SH-SY5Y (cell line): ENCODE measurements at regions not wholly inside any gene's neighbourhood (a gene's known extent, or its start where the extent isn't known, plus 50 kb on each side); places are given as distances from the start of the nearest gene placed in this dataset.

ENCODE experiments used
- GATA2 ChIP-seq: IDR thresholded peaks from 2 replicates; pipeline ENCODE4 v1.6.1; 2011; ENCODE audit warnings: mild to moderate bottlenecking, low read depth, low read length
- GATA3 ChIP-seq: IDR thresholded peaks from 2 replicates; pipeline ENCODE4 v1.6.1; 2011; ENCODE audit warnings: low read depth, mild to moderate bottlenecking, low read length, moderate library complexity

- no peak for TF ChIP-seq GATA3
- no peak for TF ChIP-seq GATA2
Observed at GRCh38 chr2:234267534-234267933, 217.0 kb downstream of the SPP2 start.
